Activated effector memory CD4-positive, alpha-beta T cell treated with Interleukin-2 at 50 U/mL for 16 hours (primary cell): ENCODE measurements at regions not wholly inside any gene's neighbourhood (a gene's known extent, or its start where the extent isn't known, plus 50 kb on each side); places are given as distances from the start of the nearest gene placed in this dataset.

ENCODE experiments used
- DNase-seq: peaks from one replicate; pipeline ENCODE4 v3.0.0-alpha.2; 2020

DNA sequence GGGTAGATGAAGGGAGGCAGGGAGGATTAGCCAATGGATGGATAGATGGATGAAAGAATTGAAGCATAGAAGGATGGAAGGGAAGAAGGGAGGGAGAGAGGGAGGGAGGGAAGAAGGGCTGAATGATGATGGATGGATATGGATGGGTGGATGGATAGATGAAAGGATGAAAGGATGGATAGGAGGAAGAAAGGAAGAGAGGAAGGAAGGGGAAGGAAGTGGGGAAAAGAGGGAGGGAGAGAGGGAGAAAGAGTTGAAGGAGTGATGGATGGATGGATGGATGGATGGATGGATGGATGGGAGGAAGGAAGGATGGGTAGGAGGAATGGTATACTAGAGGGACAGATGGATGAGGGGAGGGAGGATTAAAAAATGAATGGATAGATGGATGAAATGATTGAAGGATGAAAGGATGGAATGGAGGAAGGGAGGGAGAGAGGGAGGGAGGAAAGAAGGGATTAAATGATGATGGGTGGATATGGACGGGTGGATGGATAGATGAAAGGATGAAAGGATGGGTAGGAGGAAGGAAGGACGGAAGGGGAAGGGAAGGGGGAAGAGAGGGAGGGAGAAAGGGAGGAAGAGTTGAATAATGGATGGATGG is 145.9 kb downstream of the MN1 start:
- DNase-seq = no peak

GRCh38 chr22:27656970-27657369 is 144.6 kb downstream of the MN1 start:
- DNase-seq = no peak

DNA sequence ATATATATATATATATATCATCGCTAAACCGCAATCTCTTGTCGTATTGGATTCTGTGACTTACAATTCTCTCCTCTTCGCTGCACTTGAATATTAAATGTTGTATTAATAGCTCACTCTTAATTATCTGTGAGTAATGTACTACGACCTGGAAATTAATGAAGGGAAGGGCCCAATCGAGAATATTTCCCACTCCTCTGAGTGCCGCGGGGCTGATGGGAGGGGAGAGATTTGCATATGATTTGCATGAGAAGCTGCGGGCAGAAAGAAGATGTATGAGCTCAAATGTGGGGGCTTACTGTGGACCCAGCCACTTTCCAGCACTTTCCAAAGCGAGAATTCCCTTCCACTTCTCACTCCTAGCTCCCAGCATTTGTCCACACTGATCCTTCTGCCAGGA is 141.2 kb downstream of the MN1 start:
- no peak for DNase-seq

GRCh38 chr22:27662359-27663301 is 138.9 kb downstream of the MN1 start:
- DNase-seq = no peak

DNA sequence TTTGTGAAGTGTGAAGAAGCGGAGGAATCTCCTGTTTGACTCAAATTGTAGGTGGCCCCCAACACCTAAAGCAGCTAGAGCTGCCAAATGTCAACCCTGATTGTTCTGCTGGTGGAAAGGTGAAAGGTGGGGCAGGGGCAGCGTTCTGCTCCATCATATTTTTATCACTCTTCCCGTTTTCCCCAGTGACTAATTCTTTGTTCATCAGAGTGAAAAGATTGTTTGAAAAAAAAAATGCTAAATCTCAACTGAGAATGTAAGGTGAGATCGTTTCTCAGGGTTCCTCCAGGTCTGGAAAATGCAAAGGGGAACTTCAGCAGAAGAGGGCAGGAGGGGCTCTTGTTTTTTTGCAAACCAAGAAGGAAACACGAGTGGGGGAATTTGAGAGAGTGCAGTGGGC is 137.7 kb downstream of the MN1 start:
- DNase-seq = no peak

GRCh38 chr22:27666272-27666997 is 135.1 kb downstream of the MN1 start:
- DNase-seq = no peak

DNA sequence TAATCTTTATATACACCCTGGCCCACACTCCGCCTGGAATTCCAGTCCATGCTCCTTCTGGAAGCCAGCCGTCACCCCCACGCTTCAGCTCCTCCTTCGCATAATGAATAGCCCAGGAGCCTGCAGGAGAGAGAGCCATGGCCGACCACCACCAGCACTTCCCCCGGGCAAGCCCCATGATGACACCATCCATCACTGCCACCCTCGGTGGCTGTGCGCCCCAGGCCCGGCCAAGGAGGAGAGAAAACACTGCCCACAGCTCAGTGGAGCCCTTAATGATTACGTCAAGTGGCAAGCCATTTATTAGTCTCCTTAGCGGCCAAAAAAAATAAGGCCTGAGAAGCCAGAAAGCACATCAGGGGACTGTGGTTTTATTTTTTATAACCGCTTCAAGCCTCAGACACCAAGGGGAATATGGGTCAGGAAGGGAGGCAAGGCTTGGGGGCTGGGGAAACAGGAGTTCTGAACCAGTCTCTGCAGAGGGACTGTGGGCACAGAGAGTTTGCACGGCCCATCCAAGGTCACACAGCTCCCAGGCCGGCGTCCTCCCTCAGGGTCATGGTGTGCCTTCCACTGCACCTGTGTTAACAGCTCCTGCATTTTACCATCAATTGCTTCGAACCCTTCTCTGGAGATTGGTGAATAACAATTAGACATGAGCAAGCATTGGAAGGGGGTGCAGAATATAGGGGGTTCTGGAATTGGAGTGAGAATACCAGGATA is 134.3 kb downstream of the MN1 start:
- no peak for DNase-seq

- DNase-seq = no peak
These were observed 132.4 kb downstream of the MN1 start for GRCh38 chr22:27668828-27669797.

DNA sequence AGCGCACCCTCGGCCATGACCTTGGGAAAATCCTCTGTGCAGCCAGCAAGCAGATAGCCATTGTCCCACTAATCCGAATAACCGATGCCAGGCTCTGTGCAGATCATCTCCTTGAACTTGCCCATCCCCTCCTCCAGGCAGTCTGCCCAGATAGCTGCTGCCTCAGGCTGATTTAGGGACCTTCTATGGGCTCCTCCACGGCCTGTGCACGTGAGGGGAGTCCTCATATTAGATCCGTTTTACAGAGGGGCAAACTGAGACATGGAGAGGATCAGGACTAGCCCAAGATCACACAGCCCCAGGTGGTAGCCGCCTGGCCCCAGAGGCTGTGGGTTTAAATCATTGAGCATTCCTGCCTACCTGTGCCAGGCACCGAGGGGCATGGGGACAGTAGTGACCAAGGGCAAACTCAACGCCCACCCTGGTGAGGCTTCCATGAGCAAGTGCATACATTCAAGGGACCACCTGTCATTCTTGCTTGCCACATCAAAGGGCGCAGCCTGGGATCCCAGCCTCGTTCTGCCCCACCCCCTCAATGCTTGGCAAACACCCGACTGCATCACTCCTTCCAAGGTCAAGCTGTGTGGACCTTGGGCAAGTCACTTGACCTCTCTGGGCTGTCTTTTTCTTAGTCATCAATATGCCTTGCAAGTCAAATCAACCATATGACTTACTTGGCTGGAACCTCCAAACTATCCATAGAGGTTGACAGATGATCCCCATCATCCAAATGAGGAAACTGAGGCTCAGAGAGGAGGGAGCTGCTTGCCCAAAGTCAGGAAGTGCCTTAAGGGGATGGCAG is 131.6 kb downstream of the MN1 start:
- no peak for DNase-seq

GRCh38 chr22:27670701-27671412 is 130.7 kb downstream of the MN1 start:
- no peak for DNase-seq

DNA sequence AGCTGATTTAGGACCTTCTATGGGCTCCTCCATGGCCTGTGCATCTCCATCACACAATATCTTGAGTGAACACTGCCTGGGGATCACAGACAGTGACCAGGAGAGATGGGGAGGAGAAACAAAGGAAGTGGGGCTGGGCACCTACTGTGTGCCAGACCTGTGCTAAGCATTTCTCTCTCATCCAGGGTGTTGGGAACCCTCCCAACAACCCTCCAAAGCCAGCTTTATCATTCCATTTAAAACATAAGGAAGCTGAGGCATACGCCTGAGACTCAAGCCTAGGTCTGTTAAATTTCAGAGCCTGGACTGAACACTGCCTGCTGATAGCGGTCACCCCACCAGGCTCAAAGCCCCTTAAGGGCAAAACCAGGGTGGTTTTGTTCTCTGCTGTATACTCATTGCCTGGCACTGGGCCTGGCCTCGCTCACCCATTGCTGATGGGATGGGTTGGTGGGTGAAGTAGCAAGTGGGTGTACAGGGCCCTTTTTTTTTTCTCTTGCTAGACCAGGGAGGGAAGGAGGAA is 130.1 kb downstream of the MN1 start:
- no peak for DNase-seq

GRCh38 chr22:27672721-27673418 is 128.7 kb downstream of the MN1 start:
- no peak for DNase-seq

- no peak for DNase-seq
These were observed 127.7 kb downstream of the MN1 start for GRCh38 chr22:27673839-27674238.

DNA sequence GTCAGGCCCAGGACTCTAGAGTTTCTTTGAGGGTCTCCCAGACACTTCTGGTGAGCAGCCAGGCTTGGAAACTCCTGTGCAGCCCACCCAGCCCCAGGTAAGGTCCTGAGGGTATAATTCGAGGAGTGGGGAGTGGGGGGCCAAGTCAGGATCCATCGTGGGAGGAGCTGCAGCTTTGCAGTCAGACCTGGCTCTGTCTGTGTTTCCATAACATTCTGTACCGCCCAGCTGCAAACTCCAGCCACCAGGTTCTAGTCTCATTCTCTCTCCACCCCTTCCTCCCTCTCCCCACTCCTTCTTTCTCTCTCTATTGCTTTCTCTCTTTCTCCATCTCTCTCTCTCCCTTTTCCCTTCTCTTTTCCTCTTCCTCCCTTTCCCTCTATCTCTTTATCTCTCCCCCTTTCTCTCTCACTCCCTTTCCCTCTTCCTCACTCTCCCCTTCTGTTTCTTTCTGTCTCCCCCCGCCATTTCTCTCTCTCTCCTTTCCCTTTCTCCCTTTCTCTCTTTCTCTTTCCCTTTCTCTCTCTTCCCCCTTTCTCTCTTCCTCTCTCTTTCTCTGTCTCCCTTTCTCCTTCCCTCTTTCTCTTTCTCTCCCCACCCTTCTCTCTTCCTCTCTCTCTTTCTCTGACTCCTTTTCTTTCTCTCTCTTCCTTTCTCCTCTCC is 127.2 kb downstream of the MN1 start:
- no peak for DNase-seq

- DNase-seq = no peak
These were observed 124.9 kb downstream of the MN1 start for GRCh38 chr22:27676545-27677213.

- DNase-seq = no peak
These were observed 123.6 kb downstream of the MN1 start for GRCh38 chr22:27677905-27678458.

DNA sequence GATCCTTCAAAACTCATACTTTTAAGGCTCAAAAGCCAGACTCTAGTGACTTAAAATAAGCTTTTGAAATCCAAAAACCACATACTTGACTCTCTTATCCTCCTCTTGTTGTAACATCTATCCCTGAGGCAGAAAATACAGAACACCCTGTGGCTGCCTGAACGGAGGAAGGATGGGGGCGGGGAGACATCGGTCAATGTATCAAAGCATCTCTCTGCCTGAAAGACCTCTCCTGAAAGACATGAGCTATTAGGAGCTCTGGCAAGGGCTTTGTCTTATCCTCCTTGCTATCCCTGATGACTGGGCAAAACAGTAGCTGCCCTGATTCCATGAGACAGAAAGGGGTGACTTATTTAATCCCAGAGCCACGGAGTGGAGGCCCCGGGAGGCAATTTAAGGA is 122.4 kb downstream of the MN1 start:
- DNase-seq = no peak
